Fibroblast of pulmonary artery (primary cell): ENCODE measurements at regions not wholly inside any gene's neighbourhood (a gene's known extent, or its start where the extent isn't known, plus 50 kb on each side); places are given as distances from the start of the nearest gene placed in this dataset.

Source experiments
- DNase-seq: peaks from one replicate; pipeline ENCODE4 v3.0.0-alpha.2; 2010; ENCODE audit warnings: low read depth
- H3K4me3 ChIP-seq: replicated peaks from 2 replicates; pipeline ENCODE4 v1.5.1; 2011; ENCODE audit warnings: low read depth, mild to moderate bottlenecking, control low read depth, low read length, moderate library complexity
- CTCF ChIP-seq: IDR thresholded peaks from 2 replicates; pipeline ENCODE4 v1.5.1; 2011; ENCODE audit warnings: mild to moderate bottlenecking, control low read depth, low read length, inconsistent platforms; ENCODE audit errors: missing control alignments

- TF ChIP-seq CTCF = peak; percentile 95
- peak; percentile 70 for DNase-seq
These were observed 56.1 kb upstream of the SLC35G4 start for GRCh38 chr18:11553098-11553940.

GRCh38 chr18:11548916-11549551, 60.4 kb upstream of the SLC35G4 start:
- TF ChIP-seq CTCF = no peak
- DNase-seq = no peak
- H3K4me3 ChIP-seq = no peak overlapping the region

More at GRCh38 chr18:11553098-11553940, 56.1 kb upstream of the SLC35G4 start:
- no peak overlapping the region for H3K4me3 ChIP-seq

GRCh38 chr18:11548396-11548795, 61.0 kb upstream of the SLC35G4 start:
- DNase-seq = no peak
- no peak for TF ChIP-seq CTCF
- H3K4me3 ChIP-seq = no peak overlapping the region

- no peak for TF ChIP-seq CTCF
- no peak for DNase-seq
- no peak overlapping the region for H3K4me3 ChIP-seq
These were observed 65.2 kb upstream of the SLC35G4 start for GRCh38 chr18:11544060-11544633.

GRCh38 chr18:11541179-11541578, 68.2 kb upstream of the SLC35G4 start:
- H3K4me3 ChIP-seq = no peak overlapping the region
- no peak for TF ChIP-seq CTCF
- DNase-seq = peak; percentile 10

GRCh38 chr18:11533942-11534496, 75.4 kb upstream of the SLC35G4 start:
- DNase-seq = no peak
- H3K4me3 ChIP-seq = no peak overlapping the region
- no peak for TF ChIP-seq CTCF
